ENCODE measurements at regions not wholly inside any gene's neighbourhood (a gene's known extent, or its start where the extent isn't known, plus 50 kb on each side); places are given as distances from the start of the nearest gene placed in this dataset.

DNA sequence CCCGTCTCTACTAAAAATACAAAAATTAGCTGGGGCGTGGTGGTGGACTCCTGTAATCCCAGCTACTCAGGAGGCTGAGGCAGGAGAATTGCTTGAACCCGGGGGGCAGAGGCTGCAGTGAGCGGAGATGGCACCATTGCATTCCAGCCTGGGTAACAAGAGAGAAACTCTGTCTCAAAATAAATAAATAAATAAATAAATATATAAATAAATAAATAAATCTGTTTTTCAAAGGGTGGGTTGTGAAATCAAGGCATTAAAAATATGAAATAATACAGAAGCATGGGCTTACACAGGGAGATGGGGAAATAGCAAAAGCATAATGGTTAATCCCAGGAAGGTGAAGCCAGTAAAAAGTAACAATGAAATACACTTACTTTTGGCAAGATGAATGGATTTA, 93.9 kb downstream of the LYZL2 start:
- no peak for TF ChIP-seq CTCF (IDR thresholded peaks at IDR 0.05 in 2 of 3, conservative IDR thresholded peaks at IDR 0.05 in 1 of 3; ENCODE audit: borderline replicate concordance in 1 of 3, insufficient read depth in 1 of 3, low read depth in 2 of 3, low read length in 2 of 3)
- TF ChIP-seq, protein P1, sequence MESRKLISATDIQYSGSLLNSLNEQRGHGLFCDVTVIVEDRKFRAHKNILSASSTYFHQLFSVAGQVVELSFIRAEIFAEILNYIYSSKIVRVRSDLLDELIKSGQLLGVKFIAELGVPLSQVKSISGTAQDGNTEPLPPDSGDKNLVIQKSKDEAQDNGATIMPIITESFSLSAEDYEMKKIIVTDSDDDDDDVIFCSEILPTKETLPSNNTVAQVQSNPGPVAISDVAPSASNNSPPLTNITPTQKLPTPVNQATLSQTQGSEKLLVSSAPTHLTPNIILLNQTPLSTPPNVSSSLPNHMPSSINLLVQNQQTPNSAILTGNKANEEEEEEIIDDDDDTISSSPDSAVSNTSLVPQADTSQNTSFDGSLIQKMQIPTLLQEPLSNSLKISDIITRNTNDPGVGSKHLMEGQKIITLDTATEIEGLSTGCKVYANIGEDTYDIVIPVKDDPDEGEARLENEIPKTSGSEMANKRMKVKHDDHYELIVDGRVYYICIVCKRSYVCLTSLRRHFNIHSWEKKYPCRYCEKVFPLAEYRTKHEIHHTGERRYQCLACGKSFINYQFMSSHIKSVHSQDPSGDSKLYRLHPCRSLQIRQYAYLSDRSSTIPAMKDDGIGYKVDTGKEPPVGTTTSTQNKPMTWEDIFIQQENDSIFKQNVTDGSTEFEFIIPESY (IDR thresholded peaks at IDR 0.05; ENCODE audit: extremely low read depth, insufficient replicate concordance, low read length) = no peak
- TF ChIP-seq, protein P2, sequence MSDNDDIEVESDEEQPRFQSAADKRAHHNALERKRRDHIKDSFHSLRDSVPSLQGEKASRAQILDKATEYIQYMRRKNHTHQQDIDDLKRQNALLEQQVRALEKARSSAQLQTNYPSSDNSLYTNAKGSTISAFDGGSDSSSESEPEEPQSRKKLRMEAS (IDR thresholded peaks at IDR 0.05) = no peak
